LNCaP clone FGC (cell line): ENCODE measurements at regions not wholly inside any gene's neighbourhood (a gene's known extent, or its start where the extent isn't known, plus 50 kb on each side); places are given as distances from the start of the nearest gene placed in this dataset.

Experiments
- DNase-seq: peaks from one replicate; pipeline ENCODE4 v3.0.0-alpha.2; 2011; ENCODE audit warnings: low read depth
- H3K4me3 ChIP-seq: 2 replicates; pipeline ENCODE4 v1.5.1; 2011; ENCODE audit warnings: mild to moderate bottlenecking, low read depth, low read length, control low read depth
- CTCF ChIP-seq: IDR thresholded peaks from 2 replicates; pipeline ENCODE4 v1.5.1; 2012; ENCODE audit warnings: mild to moderate bottlenecking; ENCODE audit not compliant: control insufficient read depth, insufficient read depth; ENCODE audit errors: extremely low read depth

GRCh38 chr4:163582703-163583102, 88.2 kb downstream of the TMA16 start:
- no peak overlapping the region for H3K4me3 ChIP-seq
- no peak for TF ChIP-seq CTCF
- DNase-seq = no peak

GRCh38 chr4:163587867-163588266, 93.4 kb downstream of the TMA16 start:
- TF ChIP-seq CTCF = 0 out of 2 replicates have a peak, but pooled peaks have one; percentile 9
- H3K4me3 ChIP-seq = no peak overlapping the region
- DNase-seq = no peak

- H3K4me3 ChIP-seq = no peak overlapping the region
- no peak for TF ChIP-seq CTCF
- no peak for DNase-seq
Observed at GRCh38 chr4:163588532-163588931, 94.0 kb downstream of the TMA16 start.

- no peak overlapping the region for H3K4me3 ChIP-seq
- no peak for DNase-seq
- no peak for TF ChIP-seq CTCF
Observed at GRCh38 chr4:163590103-163590502, 95.6 kb downstream of the TMA16 start.

- H3K4me3 ChIP-seq = no peak overlapping the region
- no peak for TF ChIP-seq CTCF
- no peak for DNase-seq
Observed at GRCh38 chr4:163590619-163591264, 96.3 kb downstream of the TMA16 start.

- H3K4me3 ChIP-seq = no peak overlapping the region
- DNase-seq = no peak
- no peak for TF ChIP-seq CTCF
Observed at GRCh38 chr4:163591614-163592020, 97.1 kb downstream of the TMA16 start.

GRCh38 chr4:163592212-163592611, 97.7 kb downstream of the TMA16 start:
- H3K4me3 ChIP-seq = no peak overlapping the region
- DNase-seq = no peak
- no peak for TF ChIP-seq CTCF
